Tibial nerve (tissue), 4 donors: ENCODE measurements at regions not wholly inside any gene's neighbourhood (a gene's known extent, or its start where the extent isn't known, plus 50 kb on each side); places are given as distances from the start of the nearest gene placed in this dataset.

ENCODE experiments used
- DNase-seq, 2 donors: peaks; one replicate each; pipeline ENCODE4 v3.0.0-alpha.2; 2019; ENCODE audit warnings: low spot score in 2 of 2
- H3K27ac ChIP-seq, 4 donors: fragments of 200-600 bp; sonication (generic) in 3 of 4; one replicate each; pipeline ENCODE4 v1.5.1; 2017 to 2019; ENCODE audit warnings: mild to moderate bottlenecking in 1 of 4
- H3K27me3 ChIP-seq, 2 donors: fragments of 200-600 bp; sonication (generic) in 1 of 2; one replicate each; pipeline versions ENCODE4 v1.5.1 to v1.6.0; 2017 to 2019
- H3K36me3 ChIP-seq, 3 donors: fragments of 200-600 bp; sonication (generic); one replicate each; pipeline ENCODE4 v1.5.1; 2018 to 2019
- H3K4me1 ChIP-seq, 4 donors: fragments of 200-600 bp; sonication (generic) in 3 of 4; one replicate each; pipeline ENCODE4 v1.5.1; 2017 to 2019
- H3K4me3 ChIP-seq, 4 donors: fragments of 200-600 bp; sonication (generic) in 3 of 4; one replicate each; pipeline ENCODE4 v1.5.1; 2017 to 2019; ENCODE audit warnings: mild to moderate bottlenecking in 1 of 4, moderate library complexity in 1 of 4
- H3K9me3 ChIP-seq, 4 donors: fragments of 200-600 bp; sonication (generic) in 3 of 4; one replicate each; pipeline ENCODE4 v1.5.1; 2017 to 2019
- CTCF ChIP-seq, 5 experiments: fragments of 200-600 bp in 3 of 5; fragments of 450-650 bp in 2 of 5; sonication (generic) in 3 of 5; IDR thresholded peaks; one replicate each; pipeline ENCODE4 v1.5.1; 2016 to 2019; ENCODE audit warnings: antibody characterized with exemption in 5 of 5, mild to moderate bottlenecking in 3 of 5, moderate library complexity in 2 of 5
- EP300 ChIP-seq, 2 donors: sonication (generic); formaldehyde crosslinking; IDR thresholded peaks; one replicate each; pipeline ENCODE4 v1.6.1; 2017; ENCODE audit warnings: antibody characterized with exemption in 2 of 2, mild to moderate bottlenecking in 1 of 2
- POLR2A ChIP-seq, 2 donors: fragments of 450-650 bp; IDR thresholded peaks; one replicate each; pipeline ENCODE4 v1.6.1; 2017; ENCODE audit warnings: antibody characterized with exemption in 2 of 2, mild to moderate bottlenecking in 2 of 2, moderate library complexity in 2 of 2
- WGBS, 2 donors: methylation state at CpG; one replicate each; pipeline ENCODE4 v1.1.5; 2018; 5-methylcytosine and 5-hydroxymethylcytosine counted together

GRCh38 chrX:128931071-128931470, 592.2 kb downstream of the SMARCA1 start:
- 42 to 100% methylated on average over 1 of the region's 1 CpG for WGBS, 2 donors
- no peaks in the 10 kb centered on the region for H3K4me1 ChIP-seq
- no peak overlapping the region for H3K4me3 ChIP-seq
- DNase-seq = no peak
- no peaks in the 10 kb centered on the region for H3K36me3 ChIP-seq
- H3K9me3 ChIP-seq = no peaks in the 10 kb centered on the region
- TF ChIP-seq POLR2A (IDR thresholded peaks at IDR 0.05) (no peak), EP300 (IDR thresholded peaks at IDR 0.05) (no peak), CTCF (IDR thresholded peaks at IDR 0.05) (no peak)
- no peaks in the 10 kb centered on the region for H3K27me3 ChIP-seq
- H3K27ac ChIP-seq = no peak overlapping the region

- Histone ChIP-seq H3K9me3 (no peaks in the 10 kb centered on the region), H3K4me1 (no peaks in the 10 kb centered on the region), H3K27ac (no peak overlapping the region), H3K4me3 (no peak overlapping the region), H3K27me3 (no peaks in the 10 kb centered on the region), H3K36me3 (no peaks in the 10 kb centered on the region)
- TF ChIP-seq CTCF (IDR thresholded peaks at IDR 0.05) (no peak), POLR2A (IDR thresholded peaks at IDR 0.05) (no peak), EP300 (IDR thresholded peaks at IDR 0.05) (no peak)
- no peak for DNase-seq
- 65 to 71% methylated on average over 4 of the region's 4 CpGs for WGBS, 2 donors
Measured at GRCh38 chrX:128929271-128930057, 593.8 kb downstream of the SMARCA1 start.

- Histone ChIP-seq H3K27me3 (no peaks in the 10 kb centered on the region), H3K4me1 (no peaks in the 10 kb centered on the region), H3K9me3 (no peaks in the 10 kb centered on the region), H3K4me3 (no peak overlapping the region), H3K36me3 (no peaks in the 10 kb centered on the region), H3K27ac (no peak overlapping the region)
- TF ChIP-seq POLR2A (IDR thresholded peaks at IDR 0.05) (no peak), EP300 (IDR thresholded peaks at IDR 0.05) (no peak), CTCF (IDR thresholded peaks at IDR 0.05) (no peak)
- WGBS, 2 donors = 27 to 63% methylated on average over 2 to 3 of the region's 3 CpGs
- no peak for DNase-seq
Measured at GRCh38 chrX:128928636-128929035, 594.7 kb downstream of the SMARCA1 start.

- no peaks in the 10 kb centered on the region for H3K27me3 ChIP-seq
- H3K36me3 ChIP-seq = no peaks in the 10 kb centered on the region
- no peaks in the 10 kb centered on the region for H3K4me1 ChIP-seq
- no peak for DNase-seq
- TF ChIP-seq POLR2A (IDR thresholded peaks at IDR 0.05) = no peak
- no peak for TF ChIP-seq EP300 (IDR thresholded peaks at IDR 0.05)
- TF ChIP-seq CTCF (IDR thresholded peaks at IDR 0.05) = no peak
- no peaks in the 10 kb centered on the region for H3K9me3 ChIP-seq
- no peak overlapping the region for H3K27ac ChIP-seq
- H3K4me3 ChIP-seq = no peak overlapping the region
- 86 to 87% methylated on average over 2 of the region's 2 CpGs for WGBS, 2 donors
Measured at GRCh38 chrX:128927363-128927762, 595.9 kb downstream of the SMARCA1 start.

- TF ChIP-seq EP300 (IDR thresholded peaks at IDR 0.05) = no peak
- TF ChIP-seq POLR2A (IDR thresholded peaks at IDR 0.05) = no peak
- TF ChIP-seq CTCF (IDR thresholded peaks at IDR 0.05) = no peak
- no peaks in the 10 kb centered on the region for H3K4me1 ChIP-seq
- no peaks in the 10 kb centered on the region for H3K27me3 ChIP-seq
- H3K4me3 ChIP-seq = no peak overlapping the region
- no peak for DNase-seq
- no peaks in the 10 kb centered on the region for H3K36me3 ChIP-seq
- H3K27ac ChIP-seq = no peak overlapping the region
- no peaks in the 10 kb centered on the region for H3K9me3 ChIP-seq
- WGBS, 2 donors = 44 to 58% methylated on average over 5 of the region's 5 CpGs
Measured at GRCh38 chrX:128906753-128907152, 616.5 kb downstream of the SMARCA1 start.
